ENCODE measurements at regions not wholly inside any gene's neighbourhood (a gene's known extent, or its start where the extent isn't known, plus 50 kb on each side); places are given as distances from the start of the nearest gene placed in this dataset.
"Not testable (repeated sequence)": the region's sequence is repeated elsewhere in the genome, so short reads cannot be mapped to it uniquely, and the experiment has no call there.

DNA sequence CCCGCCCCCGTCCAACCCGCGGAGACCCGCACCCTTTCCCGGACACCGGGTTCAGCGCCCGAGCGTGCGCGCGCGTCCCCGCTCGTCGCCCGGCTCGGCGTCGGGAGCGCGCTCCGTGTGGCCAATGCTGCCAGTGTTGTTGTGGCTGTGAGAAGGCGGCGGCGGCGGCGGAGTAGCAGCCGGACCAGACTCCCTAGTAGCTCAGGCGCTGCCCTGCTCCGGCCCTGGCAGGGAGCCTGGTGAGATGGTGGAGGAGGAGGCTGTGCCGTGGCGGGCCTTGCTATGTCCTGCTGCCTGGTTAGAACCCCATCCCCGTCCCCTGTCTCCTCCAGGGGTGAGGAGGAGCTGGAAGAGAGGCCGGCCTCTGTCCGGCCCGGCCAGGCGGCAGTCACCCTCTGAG is 553.2 kb downstream of the TUBA3C start:
- Histone ChIP-seq H3K4me3 (no peak overlapping the region), H3K27ac (no peak overlapping the region)
- TF ChIP-seq CTCF (IDR thresholded peaks at IDR 0.05) = no peak
- no peak for DNase-seq (ENCODE audit: low spot score)

DNA sequence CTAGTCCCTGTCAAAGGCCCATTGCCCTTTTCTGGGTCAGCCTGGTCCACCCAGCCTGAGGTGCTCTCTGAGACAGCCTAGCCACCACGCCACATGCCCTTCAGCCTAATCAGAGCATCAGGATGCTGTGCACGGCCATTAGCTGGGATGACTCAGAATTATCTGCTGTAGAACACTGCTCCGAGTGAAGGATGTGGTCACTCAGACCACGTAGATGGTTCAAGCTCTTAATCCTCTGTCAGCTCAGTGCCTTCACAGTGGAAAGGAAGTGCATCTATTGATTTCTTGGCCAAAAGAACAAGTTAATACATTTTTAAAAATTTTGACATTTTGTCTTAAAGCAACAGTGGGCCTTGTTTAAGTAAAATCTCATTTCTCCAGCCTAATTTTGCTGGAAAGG is 557.6 kb downstream of the TUBA3C start:
- H3K4me3 ChIP-seq; DNase-seq (ENCODE audit: low spot score); H3K27ac ChIP-seq: not testable (repeated sequence)

- not testable (repeated sequence) for H3K4me3 ChIP-seq; DNase-seq (ENCODE audit: low spot score); H3K27ac ChIP-seq
These were observed 563.2 kb downstream of the TUBA3C start for GRCh38 chr13:18618442-18618841.

DNA sequence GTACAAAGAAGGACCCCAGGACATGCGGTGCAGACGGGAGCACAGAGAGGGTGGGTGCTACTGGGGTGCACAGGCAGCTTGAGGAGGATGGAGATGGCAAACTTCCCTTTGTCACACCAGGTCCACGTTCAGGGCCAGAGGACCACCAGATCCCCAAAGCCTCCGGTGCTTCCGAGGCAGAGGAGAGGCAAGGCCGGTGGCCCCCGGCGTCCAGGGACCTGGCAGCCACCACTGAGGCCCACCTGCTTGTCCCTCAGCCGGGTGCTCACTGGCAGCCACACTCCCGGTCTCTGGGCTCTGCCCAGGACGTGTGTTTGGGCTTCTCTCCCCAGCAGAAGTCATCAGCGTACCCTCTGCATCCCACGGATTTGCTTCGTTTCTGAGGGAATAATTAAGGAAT is 571.1 kb downstream of the TUBA3C start:
- not testable (repeated sequence) for H3K4me3 ChIP-seq; DNase-seq (ENCODE audit: low spot score); H3K27ac ChIP-seq

DNA sequence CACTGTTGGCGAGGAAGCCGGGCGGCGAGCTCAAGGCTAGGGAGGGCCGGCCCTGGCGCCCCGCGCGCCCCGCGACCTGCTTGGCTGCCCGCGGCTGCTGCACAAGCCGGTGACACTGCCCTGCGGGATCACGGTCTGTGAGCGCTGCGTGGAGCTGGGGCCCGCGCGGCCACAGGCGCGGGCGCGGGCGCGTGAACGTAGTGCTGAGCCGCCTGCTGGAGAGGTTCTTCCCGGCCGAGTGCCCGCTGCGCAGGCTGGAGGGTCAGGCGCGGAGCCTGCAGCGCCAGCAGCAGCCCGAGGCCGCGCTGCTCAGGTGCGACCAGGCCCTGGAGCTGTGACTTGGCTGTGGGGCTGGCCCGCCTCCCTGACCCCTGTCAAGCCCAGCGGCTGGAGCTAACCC is 572.3 kb downstream of the TUBA3C start:
- DNase-seq (ENCODE audit: low spot score); H3K27ac ChIP-seq: not testable (repeated sequence)

DNA sequence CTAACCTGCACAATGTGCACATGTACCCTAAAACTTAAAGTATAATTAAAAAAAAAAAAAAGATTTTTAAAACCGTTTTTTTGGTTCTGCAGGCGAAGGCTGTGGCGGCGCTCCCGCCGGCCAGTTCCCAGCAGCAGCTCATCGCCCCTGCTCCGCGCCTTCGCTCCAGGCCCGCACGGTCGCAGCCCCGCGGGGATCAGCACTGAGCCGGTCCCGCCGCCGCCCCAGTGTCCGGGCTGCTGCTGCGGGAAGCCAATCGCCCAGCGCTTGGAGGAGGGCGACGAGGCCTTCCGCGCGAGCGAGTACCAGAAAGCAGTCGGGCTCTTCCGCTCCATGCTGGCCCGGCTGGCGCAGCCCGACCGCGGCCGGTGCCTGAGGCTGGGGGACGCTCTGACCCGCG is 572.8 kb downstream of the TUBA3C start:
- H3K4me3 ChIP-seq; H3K27ac ChIP-seq; DNase-seq (ENCODE audit: low spot score): not testable (repeated sequence)

More for the DNA sequence above, 572.3 kb downstream of the TUBA3C start:
- not testable (repeated sequence) for H3K4me3 ChIP-seq

DNA sequence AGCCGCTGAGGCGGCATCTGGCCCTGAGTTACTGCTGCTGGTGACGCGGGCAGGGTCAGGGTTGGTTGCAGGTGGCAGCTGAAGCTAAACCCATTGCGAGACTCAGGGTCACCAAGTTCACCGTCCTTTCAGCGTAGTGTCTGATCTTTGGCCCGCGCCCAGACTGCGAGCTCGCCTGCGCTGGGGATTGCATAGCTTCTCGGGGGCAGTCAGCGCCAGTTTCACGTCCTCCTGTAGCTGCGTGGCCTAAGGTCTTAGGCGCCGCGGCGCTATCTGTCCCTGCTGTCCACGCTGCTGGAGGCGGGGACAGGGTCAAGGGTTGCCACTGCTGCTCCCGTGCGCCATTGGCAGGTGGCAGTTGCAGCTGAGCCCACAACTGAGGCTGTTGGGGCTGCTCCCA is 581.3 kb downstream of the TUBA3C start:
- not testable (repeated sequence) for DNase-seq (ENCODE audit: low spot score); H3K27ac ChIP-seq; H3K4me3 ChIP-seq

GRCh38 chr13:18599791-18600211 is 581.8 kb downstream of the TUBA3C start:
- H3K4me3 ChIP-seq; DNase-seq (ENCODE audit: low spot score); H3K27ac ChIP-seq: not testable (repeated sequence)

GRCh38 chr13:18598543-18598942 is 583.1 kb downstream of the TUBA3C start:
- H3K4me3 ChIP-seq; H3K27ac ChIP-seq; DNase-seq (ENCODE audit: low spot score): not testable (repeated sequence)

GRCh38 chr13:18597940-18598339 is 583.7 kb downstream of the TUBA3C start:
- not testable (repeated sequence) for H3K27ac ChIP-seq; DNase-seq (ENCODE audit: low spot score); H3K4me3 ChIP-seq

GRCh38 chr13:18577103-18577502 is 604.5 kb downstream of the TUBA3C start:
- not testable (repeated sequence) for H3K27ac ChIP-seq; DNase-seq (ENCODE audit: low spot score); H3K4me3 ChIP-seq

DNA sequence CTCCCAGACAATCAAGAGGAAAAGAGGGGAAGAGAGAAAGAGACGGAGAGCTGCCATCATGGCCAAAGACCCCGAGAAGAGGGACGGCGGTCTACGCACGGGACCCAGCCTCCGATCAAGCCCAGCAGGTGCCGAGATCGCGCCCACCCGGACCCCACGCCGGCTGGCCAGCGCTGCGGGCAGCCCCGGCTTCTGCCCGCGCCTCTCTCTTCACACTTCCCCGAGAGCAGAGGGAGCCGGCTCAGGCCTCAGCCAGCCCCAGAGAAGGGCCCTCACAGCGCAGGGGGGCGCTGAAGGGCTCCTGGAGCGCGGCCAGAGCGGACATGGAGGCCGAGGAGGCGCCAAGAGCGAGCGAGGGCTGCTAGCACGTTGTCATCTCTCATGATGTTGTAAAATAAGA is 613.7 kb downstream of the TUBA3C start:
- not testable (repeated sequence) for H3K4me3 ChIP-seq; DNase-seq (ENCODE audit: low spot score); H3K27ac ChIP-seq

Data from coronary artery (tissue), 2 donors.